Endothelial cell of umbilical vein (primary cell): ENCODE measurements at regions not wholly inside any gene's neighbourhood (a gene's known extent, or its start where the extent isn't known, plus 50 kb on each side); places are given as distances from the start of the nearest gene placed in this dataset.

Source experiments
- EZH2 ChIP-seq: IDR thresholded peaks from 2 replicates; pipeline ENCODE4 v1.6.1; 2012; ENCODE audit warnings: borderline replicate concordance, low read depth, mild to moderate bottlenecking, moderate library complexity, low read length, inconsistent platforms; ENCODE audit not compliant: severe bottlenecking
- GATA2 ChIP-seq: IDR thresholded peaks from 2 replicates; pipeline ENCODE4 v1.7.0; 2011; ENCODE audit warnings: low read depth, mild to moderate bottlenecking, moderate library complexity, mixed read lengths, low read length; ENCODE audit not compliant: insufficient read length, insufficient read depth
- JUN ChIP-seq: IDR thresholded peaks from 2 replicates; pipeline ENCODE4 v1.6.1; 2011; ENCODE audit warnings: borderline replicate concordance, low read depth; ENCODE audit not compliant: insufficient read length, insufficient read depth
- MYC ChIP-seq: IDR thresholded peaks from one replicate; pipeline ENCODE4 v1.6.1; 2011; ENCODE audit warnings: mild to moderate bottlenecking, low read depth, low read length
- POLR2A ChIP-seq: IDR thresholded peaks from 2 replicates; pipeline ENCODE4 v1.6.1; 2012; ENCODE audit warnings: low read depth, mild to moderate bottlenecking, control low read depth, low read length
- POLR2AphosphoS5 ChIP-seq: IDR thresholded peaks from 2 replicates; pipeline ENCODE4 v1.6.1; 2012; ENCODE audit warnings: low read depth, mild to moderate bottlenecking, control low read depth, low read length, moderate library complexity; ENCODE audit not compliant: insufficient read depth
- TF ChIP-seq, protein P1 (sequence below), 2 donors: IDR thresholded peaks; 1 replicate in 1 of 2; 2 replicates in 1 of 2; pipeline ENCODE4 v1.5.1; 2011; ENCODE audit warnings: low read length in 2 of 2, mild to moderate bottlenecking in 2 of 2, moderate library complexity in 2 of 2, control low read depth in 1 of 2, inconsistent platforms in 1 of 2, low read depth in 1 of 2; ENCODE audit not compliant: insufficient read depth in 1 of 2; ENCODE audit errors: extremely low read depth in 1 of 2
- TF ChIP-seq, protein P2 (sequence below): IDR thresholded peaks from 2 replicates; pipeline ENCODE4 v1.6.1; 2011; ENCODE audit not compliant: insufficient read depth, insufficient read length

DNA sequence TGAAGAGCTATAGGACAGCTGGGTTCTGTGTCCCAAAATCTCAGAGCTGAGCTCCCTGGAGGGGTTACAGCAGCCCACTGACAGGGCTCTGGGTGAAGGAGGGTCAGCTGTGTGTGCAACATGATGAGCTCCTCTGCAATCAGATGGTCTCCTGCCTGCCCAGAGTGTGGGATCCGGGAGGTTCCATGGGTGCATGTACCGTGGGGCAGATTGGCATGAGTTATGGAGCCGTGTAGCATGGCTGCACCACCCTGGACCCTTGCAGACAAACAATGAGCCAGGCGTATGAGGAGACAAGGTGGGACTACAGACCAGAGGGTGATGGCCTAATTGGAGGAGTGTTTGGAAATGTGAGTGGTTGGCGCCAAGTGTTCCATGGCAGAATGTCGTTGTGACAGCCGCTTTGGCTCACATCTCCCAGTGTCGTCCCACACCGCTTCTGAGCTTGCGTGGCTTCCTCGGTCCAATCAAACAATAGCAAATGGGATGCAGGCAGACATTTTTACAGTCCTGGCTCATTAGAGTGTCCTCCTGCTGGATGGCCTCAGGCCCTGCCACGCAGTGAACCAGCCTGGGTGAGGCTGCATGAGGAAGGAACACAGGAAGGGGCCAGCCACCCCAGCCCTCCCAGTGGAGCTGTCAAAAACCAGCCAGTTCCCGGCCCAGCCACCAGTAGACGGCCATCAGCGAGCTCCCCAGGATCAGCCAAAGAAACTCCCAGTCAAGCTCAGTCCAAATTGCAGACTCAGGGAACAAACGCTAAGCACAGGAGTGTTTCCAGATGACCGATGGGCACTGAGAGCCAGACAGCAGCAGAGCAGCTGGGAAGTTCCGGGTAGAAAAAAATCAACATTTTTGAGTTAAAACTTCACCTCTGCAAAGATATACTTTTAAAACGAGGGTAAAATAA, 1066.9 kb downstream of the BRD1 start:
- TF ChIP-seq, protein P1, sequence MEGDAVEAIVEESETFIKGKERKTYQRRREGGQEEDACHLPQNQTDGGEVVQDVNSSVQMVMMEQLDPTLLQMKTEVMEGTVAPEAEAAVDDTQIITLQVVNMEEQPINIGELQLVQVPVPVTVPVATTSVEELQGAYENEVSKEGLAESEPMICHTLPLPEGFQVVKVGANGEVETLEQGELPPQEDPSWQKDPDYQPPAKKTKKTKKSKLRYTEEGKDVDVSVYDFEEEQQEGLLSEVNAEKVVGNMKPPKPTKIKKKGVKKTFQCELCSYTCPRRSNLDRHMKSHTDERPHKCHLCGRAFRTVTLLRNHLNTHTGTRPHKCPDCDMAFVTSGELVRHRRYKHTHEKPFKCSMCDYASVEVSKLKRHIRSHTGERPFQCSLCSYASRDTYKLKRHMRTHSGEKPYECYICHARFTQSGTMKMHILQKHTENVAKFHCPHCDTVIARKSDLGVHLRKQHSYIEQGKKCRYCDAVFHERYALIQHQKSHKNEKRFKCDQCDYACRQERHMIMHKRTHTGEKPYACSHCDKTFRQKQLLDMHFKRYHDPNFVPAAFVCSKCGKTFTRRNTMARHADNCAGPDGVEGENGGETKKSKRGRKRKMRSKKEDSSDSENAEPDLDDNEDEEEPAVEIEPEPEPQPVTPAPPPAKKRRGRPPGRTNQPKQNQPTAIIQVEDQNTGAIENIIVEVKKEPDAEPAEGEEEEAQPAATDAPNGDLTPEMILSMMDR (IDR thresholded peaks at IDR 0.05; ENCODE audit: extremely low read depth in 1 of 2, insufficient read depth in 1 of 2, low read depth in 1 of 2, low read length in 2 of 2), result no peak
- no peak for TF ChIP-seq POLR2AphosphoS5
- no peak for TF ChIP-seq EZH2
- TF ChIP-seq POLR2A, result no peak
- TF ChIP-seq, protein P2, sequence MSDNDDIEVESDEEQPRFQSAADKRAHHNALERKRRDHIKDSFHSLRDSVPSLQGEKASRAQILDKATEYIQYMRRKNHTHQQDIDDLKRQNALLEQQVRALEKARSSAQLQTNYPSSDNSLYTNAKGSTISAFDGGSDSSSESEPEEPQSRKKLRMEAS, result no peak
- no peak for TF ChIP-seq MYC
- no peak for TF ChIP-seq JUN
- TF ChIP-seq GATA2, result no peak
